Smooth muscle cell (in vitro differentiated cells): ENCODE measurements at regions not wholly inside any gene's neighbourhood (a gene's known extent, or its start where the extent isn't known, plus 50 kb on each side); places are given as distances from the start of the nearest gene placed in this dataset.

Source experiments
- DNase-seq: peaks from one replicate; lab custom pipeline; 2025; ENCODE audit not compliant: unreplicated experiment; lab: John Stamatoyannopoulos, UW
- H2AFZ ChIP-seq: fragments of 200-600 bp; sonication (generic); 2 replicates; pipeline ENCODE4 v1.6.0; 2016; ENCODE audit warnings: antibody characterized with exemption, low read depth, mild to moderate bottlenecking
- H3F3A ChIP-seq: fragments of 200-600 bp; sonication (generic); 2 replicates; pipeline ENCODE4 v1.6.0; 2017; ENCODE audit warnings: antibody characterized with exemption, low read depth
- H3K27ac ChIP-seq: fragments of 200-600 bp; sonication (generic); 2 replicates; pipeline ENCODE4 v1.5.1; 2016; ENCODE audit warnings: low read depth, mild to moderate bottlenecking
- H3K27me3 ChIP-seq: fragments of 200-600 bp; sonication (generic); 2 replicates; pipeline ENCODE4 v1.6.1; 2016; ENCODE audit warnings: low read depth, mild to moderate bottlenecking
- H3K36me3 ChIP-seq: fragments of 200-600 bp; sonication (generic); 2 replicates; pipeline ENCODE4 v1.5.1; 2016; ENCODE audit warnings: low read depth
- H3K4me1 ChIP-seq: fragments of 200-600 bp; sonication (generic); 2 replicates; pipeline ENCODE4 v1.5.1; 2016; ENCODE audit warnings: low read depth
- H3K4me2 ChIP-seq: fragments of 200-600 bp; sonication (generic); 2 replicates; pipeline ENCODE4 v1.6.0; 2016; ENCODE audit warnings: mild to moderate bottlenecking
- H3K4me3 ChIP-seq: fragments of 200-600 bp; sonication (generic); 2 replicates; pipeline ENCODE4 v1.5.1; 2016; ENCODE audit warnings: mild to moderate bottlenecking
- H3K79me2 ChIP-seq: fragments of 200-600 bp; sonication (generic); 2 replicates; pipeline ENCODE4 v1.6.0; 2016; ENCODE audit warnings: low read depth, mild to moderate bottlenecking
- H3K9ac ChIP-seq: fragments of 200-600 bp; sonication (generic); 2 replicates; pipeline ENCODE4 v1.6.0; 2016; ENCODE audit warnings: low read depth
- H3K9me3 ChIP-seq: fragments of 200-600 bp; sonication (generic); replicated peaks from 2 replicates; pipeline ENCODE4 v1.5.1; 2016; ENCODE audit warnings: low read depth
- H4K20me1 ChIP-seq: fragments of 200-600 bp; sonication (generic); 2 replicates; pipeline ENCODE4 v1.6.0; 2016; ENCODE audit warnings: low read depth
- CTCF ChIP-seq: fragments of 200-600 bp; sonication (generic); IDR thresholded peaks from 2 replicates; pipeline ENCODE4 v1.5.1; 2017; ENCODE audit warnings: borderline replicate concordance, mild to moderate bottlenecking, antibody characterized with exemption; ENCODE audit not compliant: insufficient read depth, poor library complexity, severe bottlenecking
- WGBS: methylation state at CpG from one replicate; pipeline ENCODE4 v1.1.7; 2016; ENCODE audit warnings: low lambda C conversion rate; 5-methylcytosine and 5-hydroxymethylcytosine counted together

DNA sequence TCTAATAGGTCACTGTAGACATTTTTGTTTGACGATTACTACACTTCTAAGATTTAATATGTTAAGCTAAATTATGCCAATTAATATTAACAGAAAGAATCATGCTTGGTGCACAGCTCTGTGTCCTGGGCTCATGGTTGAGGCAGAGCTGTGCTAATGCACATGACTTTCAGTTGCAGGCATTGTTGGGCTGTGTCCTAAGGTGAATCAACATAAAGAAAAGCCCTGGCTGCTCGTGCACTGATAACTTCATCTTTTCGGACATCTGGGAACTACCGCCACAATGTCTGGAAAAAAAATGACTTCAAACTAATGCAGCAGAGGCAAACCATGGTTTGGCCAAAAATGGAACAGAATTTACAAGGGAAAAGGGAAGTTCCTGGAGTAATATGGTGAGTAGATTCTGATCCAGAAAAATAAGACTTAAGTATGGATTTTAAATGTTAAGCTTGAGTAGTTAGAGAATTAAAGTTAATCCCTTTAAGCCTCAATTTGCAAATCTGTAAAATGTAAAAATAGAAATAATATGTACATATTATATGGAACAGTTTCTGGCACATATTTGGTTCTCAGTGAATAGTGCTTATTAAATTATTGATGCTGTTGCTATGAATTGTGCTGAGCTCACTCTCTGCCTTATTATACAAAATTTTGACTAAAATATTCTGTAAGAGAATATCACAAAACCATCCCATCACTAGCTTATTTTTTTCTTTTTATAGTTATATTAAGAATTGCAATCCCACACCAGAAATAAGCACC lies 186.1 kb downstream of the BRINP2 start:
- Histone ChIP-seq H3K4me1 (no peaks in the 10 kb centered on the region), H3K79me2 (no peaks in the 10 kb centered on the region), H3K4me2 (no peak overlapping the region), H3K9ac (no peak overlapping the region), H2AFZ (no peak overlapping the region), H3F3A (no peaks in the 10 kb centered on the region), H4K20me1 (no peaks in the 10 kb centered on the region), H3K36me3 (no peaks in the 10 kb centered on the region), H3K27me3 (no peaks in the 10 kb centered on the region), H3K9me3 (no peaks in the 10 kb centered on the region), H3K27ac (no peak overlapping the region), H3K4me3 (no peak overlapping the region)
- TF ChIP-seq CTCF, result no peak
- DNase-seq, result no peak
- 92% methylated on average over 4 of the region's 4 CpGs for WGBS

GRCh38 chr1:177355575-177355974 lies 184.8 kb downstream of the BRINP2 start:
- Histone ChIP-seq H3K9ac (no peak overlapping the region), H3K27me3 (no peaks in the 10 kb centered on the region), H3F3A (no peaks in the 10 kb centered on the region), H3K36me3 (no peaks in the 10 kb centered on the region), H2AFZ (no peak overlapping the region), H3K4me3 (no peak overlapping the region), H4K20me1 (no peaks in the 10 kb centered on the region), H3K4me2 (no peak overlapping the region), H3K9me3 (no peaks in the 10 kb centered on the region), H3K4me1 (no peaks in the 10 kb centered on the region), H3K27ac (no peak overlapping the region), H3K79me2 (no peaks in the 10 kb centered on the region)
- peak; percentile 56 for TF ChIP-seq CTCF
- WGBS, result 14% methylated on average over 2 of the region's 2 CpGs
- DNase-seq, result no peak

- TF ChIP-seq CTCF, result no peak
- no peaks in the 10 kb centered on the region for H4K20me1 ChIP-seq
- H3F3A ChIP-seq, result no peaks in the 10 kb centered on the region
- H3K9me3 ChIP-seq, result no peaks in the 10 kb centered on the region
- no peak overlapping the region for H2AFZ ChIP-seq
- WGBS, result 68% methylated on average over 3 of the region's 3 CpGs
- no peaks in the 10 kb centered on the region for H3K27me3 ChIP-seq
- H3K27ac ChIP-seq, result no peak overlapping the region
- DNase-seq, result no peak
- no peak overlapping the region for H3K9ac ChIP-seq
- no peaks in the 10 kb centered on the region for H3K36me3 ChIP-seq
- no peaks in the 10 kb centered on the region for H3K79me2 ChIP-seq
- no peaks in the 10 kb centered on the region for H3K4me1 ChIP-seq
- no peak overlapping the region for H3K4me3 ChIP-seq
- H3K4me2 ChIP-seq, result no peak overlapping the region
Observed at GRCh38 chr1:177354247-177354646, 183.5 kb downstream of the BRINP2 start.
